GM12878 (cell line): ENCODE measurements at regions not wholly inside any gene's neighbourhood (a gene's known extent, or its start where the extent isn't known, plus 50 kb on each side); places are given as distances from the start of the nearest gene placed in this dataset.
"Not testable (repeated sequence)": the region's sequence is repeated elsewhere in the genome, so short reads cannot be mapped to it uniquely, and the experiment has no call there.

Experiments
- ATAC-seq: fragments of 200-7000 bp; cut with Tn5 transposase; 3 replicates; pipeline ENCODE4 v1.9.1; 2020; ENCODE audit warnings: mild to moderate bottlenecking, moderate library complexity
- BruUV-seq: library from RNA; stranded (reverse); fragments of 400-500 nt; replicated peaks from 2 replicates; lab custom pipeline; 2021; lab: Mats Ljungman, UMichigan
- CTCF ChIA-PET: fragments of 300-600 bp; sonication (Branson Sonifier 250); formaldehyde crosslinking; extraction: SDS; loops from one replicate; lab custom pipeline; 2021; ENCODE audit warnings: inconsistent platforms; lab: Yijun Ruan, JAX
- POLR2A ChIA-PET: fragments of 350-600 bp; formaldehyde crosslinking; extraction: SDS; loops from one replicate; lab custom pipeline; 2021; ENCODE audit warnings: inconsistent platforms; lab: Charles Lee
- RAD21 ChIA-PET: fragments of 300-600 bp; sonication (Branson Sonifier 250); formaldehyde crosslinking; loops from one replicate; lab custom pipeline; 2023; ENCODE audit warnings: antibody characterized with exemption; ENCODE audit not compliant: unreplicated experiment; lab: Charles Lee
- SMC1A ChIA-PET: fragments of 300-600 bp; sonication (Branson Sonifier 250); formaldehyde crosslinking; loops from one replicate; lab custom pipeline; 2023; ENCODE audit not compliant: unreplicated experiment, uncharacterized antibody; lab: Charles Lee
- DNase-seq: peaks from one replicate; pipeline ENCODE4 v3.0.0-alpha.2; 2011; ENCODE audit warnings: low read depth, low spot score
- FAIRE-seq: peaks from 3 replicates; lab custom pipeline; 2011; peaks lifted over from hg19 to GRCh38; lab: Jason Lieb, UNC
- H2AFZ ChIP-seq: 2 replicates; pipeline ENCODE4 v1.6.0; 2011; ENCODE audit warnings: low read depth, low read length, control low read depth; ENCODE audit not compliant: control insufficient read depth
- H3K27ac ChIP-seq: 2 replicates; pipeline ENCODE4 v1.5.1; 2011; ENCODE audit warnings: control low read depth; ENCODE audit not compliant: control insufficient read depth, insufficient read depth
- H3K27me3 ChIP-seq, 2 experiments: replicated peaks in 1 of 2; 2 replicates each; pipeline versions ENCODE4 v1.6.0 to v1.6.1; 2011; ENCODE audit warnings: low read length in 1 of 2; ENCODE audit not compliant: control insufficient read depth in 2 of 2, insufficient read depth in 2 of 2
- H3K36me3 ChIP-seq, 2 experiments: 2 replicates each; pipeline ENCODE4 v1.5.1; 2011; ENCODE audit warnings: low read length in 1 of 2; ENCODE audit not compliant: control insufficient read depth in 2 of 2, insufficient read depth in 2 of 2
- H3K4me1 ChIP-seq: 2 replicates; pipeline ENCODE4 v1.6.1; 2011; ENCODE audit warnings: mild to moderate bottlenecking, low read length, moderate library complexity, mixed read lengths; ENCODE audit not compliant: control insufficient read depth, insufficient read depth
- H3K4me2 ChIP-seq: 2 replicates; pipeline ENCODE4 v1.6.0; 2011; ENCODE audit warnings: control low read depth; ENCODE audit not compliant: control insufficient read depth, insufficient read depth
- H3K4me3 ChIP-seq: fragments of 200-600 bp; sonication (generic); 2 replicates; pipeline ENCODE4 v1.5.1; 2016
- H3K79me2 ChIP-seq: 2 replicates; pipeline ENCODE4 v1.6.0; 2011; ENCODE audit warnings: low read length; ENCODE audit not compliant: control insufficient read depth, insufficient read depth
- H3K9ac ChIP-seq: 2 replicates; pipeline ENCODE4 v1.8.0; 2011; ENCODE audit warnings: low read length, control low read depth, mixed read lengths; ENCODE audit not compliant: control insufficient read depth, insufficient read depth
- H3K9me3 ChIP-seq: replicated peaks from 3 replicates; pipeline ENCODE4 v1.5.1; 2011; ENCODE audit warnings: mild to moderate bottlenecking, low read length; ENCODE audit not compliant: control insufficient read depth, insufficient read depth
- H4K20me1 ChIP-seq: 2 replicates; pipeline ENCODE4 v1.6.0; 2011; ENCODE audit not compliant: control insufficient read depth, insufficient read depth
- EED ChIP-seq: sonication (generic); IDR thresholded peaks from 2 replicates; pipeline ENCODE4 v1.6.1; 2016; ENCODE audit warnings: antibody characterized with exemption, low read depth
- NRF1 ChIP-seq: conservative IDR thresholded peaks from 2 replicates; pipeline ENCODE4 v1.6.1; 2011; ENCODE audit warnings: mild to moderate bottlenecking, low read depth, low read length, improper control_type of control experiment
- WGBS: methylation state at CpG from one replicate; pipeline ENCODE4 v1.1.6; 2016; ENCODE audit warnings: low lambda C conversion rate; ENCODE audit not compliant: insufficient replicate concordance, insufficient coverage; ENCODE audit errors: missing lambda C conversion rate; 5-methylcytosine and 5-hydroxymethylcytosine counted together
- in situ Hi-C: fragments of 300-500 bp; cut with MboI; formaldehyde crosslinking; loops from 9 replicates; pipeline ENCODE4 v1.14.3; 2018; ENCODE audit warnings: mixed read lengths
- intact Hi-C: fragments of 100-400 bp; cut with micrococcal nuclease; formaldehyde crosslinking; loops from one replicate; pipeline ENCODE4 v1.14.2; 2022; ENCODE audit not compliant: unreplicated experiment

DNA sequence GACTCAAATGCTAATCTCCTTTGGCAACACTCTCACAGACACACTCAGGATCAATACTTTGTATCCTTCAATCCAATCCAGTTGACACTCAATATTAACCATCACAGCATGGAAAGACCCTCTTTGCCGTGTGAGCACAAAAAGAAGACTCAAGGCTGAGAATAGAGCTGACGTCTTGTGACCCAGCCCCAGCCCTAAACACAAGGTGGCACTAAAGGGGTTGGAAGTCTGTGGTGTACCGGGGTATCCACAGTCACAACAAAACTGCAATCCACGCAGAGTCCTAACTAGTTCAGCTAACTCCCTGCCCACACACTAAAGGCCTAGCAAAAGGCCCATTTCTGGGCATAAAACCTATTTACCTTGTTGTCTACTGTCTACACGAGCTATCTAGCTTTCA is 200.1 kb downstream of the ACTR3B start:
- ChIA-PET CTCF (interaction anchor here (1.3 kb wide), 1 partner anchor 10 kb away, joined by 3 read pairs; no protein-coding TSS in a partner anchor), SMC1A (no interaction called here), POLR2A (no interaction called here), RAD21 (no interaction called here)
- no peaks in the 10 kb centered on the region for H3K27me3 ChIP-seq
- DNase-seq (no peak), ATAC-seq (no peak), FAIRE-seq (no peak)
- no peaks in the 10 kb centered on the region for H3K9me3 ChIP-seq
- intact Hi-C loops (no loop called here), in situ Hi-C loops (no loop called here)
- H3K4me3 ChIP-seq = no peak overlapping the region
- no peak overlapping the region for H3K9ac ChIP-seq
- TF ChIP-seq EED (no peak), NRF1 (no peak)
- H3K36me3 ChIP-seq = no peaks in the 10 kb centered on the region
- 3% methylated on average over 5 of the region's 5 CpGs for WGBS
- H3K4me2 ChIP-seq = no peak overlapping the region
- H2AFZ ChIP-seq = no peak overlapping the region
- no peaks in the 10 kb centered on the region for H4K20me1 ChIP-seq
- no peaks in the 10 kb centered on the region for H3K4me1 ChIP-seq
- no peaks in the 10 kb centered on the region for H3K79me2 ChIP-seq
- BruUV-seq = no TSS peak
- H3K27ac ChIP-seq = no peak overlapping the region

GRCh38 chr7:152961796-152962195 is 202.2 kb downstream of the ACTR3B start:
- BruUV-seq, H3K27me3 ChIP-seq, H3K4me3 ChIP-seq, H3K79me2 ChIP-seq, H4K20me1 ChIP-seq, H3K9me3 ChIP-seq, H3K9ac ChIP-seq, SMC1A ChIA-PET, H3K27ac ChIP-seq, H3K4me2 ChIP-seq, POLR2A ChIA-PET, ATAC-seq, FAIRE-seq, H2AFZ ChIP-seq, H3K36me3 ChIP-seq, intact Hi-C loops, in situ Hi-C loops, H3K4me1 ChIP-seq, DNase-seq, CTCF ChIA-PET, RAD21 ChIA-PET: not testable (repeated sequence)
- 0% methylated on average over 2 of the region's 2 CpGs for WGBS
